NB4 (cell line): ENCODE measurements at regions not wholly inside any gene's neighbourhood (a gene's known extent, or its start where the extent isn't known, plus 50 kb on each side); places are given as distances from the start of the nearest gene placed in this dataset.

Experiments
- MYC ChIP-seq: IDR thresholded peaks from 2 replicates; pipeline ENCODE4 v1.6.1; 2011; ENCODE audit warnings: low read depth, low read length
- POLR2A ChIP-seq: IDR thresholded peaks from 2 replicates; pipeline ENCODE4 v1.6.1; 2011; ENCODE audit warnings: mild to moderate bottlenecking; ENCODE audit not compliant: insufficient read length; ENCODE audit errors: extremely low read depth
- TF ChIP-seq, protein P1 (sequence below): IDR thresholded peaks from one replicate; pipeline ENCODE4 v1.5.1; 2012; ENCODE audit warnings: low read depth, low read length
- TF ChIP-seq, protein P2 (sequence below): IDR thresholded peaks from 2 replicates; pipeline ENCODE4 v1.6.1; 2011; ENCODE audit warnings: low read depth, low read length

DNA sequence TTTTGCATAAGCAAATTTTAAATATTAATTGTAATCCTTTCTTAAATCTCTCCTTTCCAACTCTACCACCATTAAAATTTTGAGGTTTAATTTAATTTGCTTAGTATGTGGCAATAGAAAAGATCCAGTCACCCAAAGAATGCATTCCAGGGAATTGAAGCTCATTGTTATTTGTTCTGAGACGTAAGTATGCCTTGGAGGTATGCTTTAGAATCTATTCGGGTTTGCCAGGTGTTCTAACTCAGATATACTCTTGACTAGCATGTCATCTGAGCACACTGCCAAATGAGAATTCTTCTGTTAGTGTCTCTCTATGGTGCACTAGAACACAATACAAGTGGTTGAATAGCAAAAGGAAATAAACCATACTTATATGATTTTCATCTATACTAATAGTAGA lies 813.6 kb upstream of the ADGRL2 start:
- TF ChIP-seq POLR2A (no peak), MYC (no peak)
- TF ChIP-seq, protein P1, sequence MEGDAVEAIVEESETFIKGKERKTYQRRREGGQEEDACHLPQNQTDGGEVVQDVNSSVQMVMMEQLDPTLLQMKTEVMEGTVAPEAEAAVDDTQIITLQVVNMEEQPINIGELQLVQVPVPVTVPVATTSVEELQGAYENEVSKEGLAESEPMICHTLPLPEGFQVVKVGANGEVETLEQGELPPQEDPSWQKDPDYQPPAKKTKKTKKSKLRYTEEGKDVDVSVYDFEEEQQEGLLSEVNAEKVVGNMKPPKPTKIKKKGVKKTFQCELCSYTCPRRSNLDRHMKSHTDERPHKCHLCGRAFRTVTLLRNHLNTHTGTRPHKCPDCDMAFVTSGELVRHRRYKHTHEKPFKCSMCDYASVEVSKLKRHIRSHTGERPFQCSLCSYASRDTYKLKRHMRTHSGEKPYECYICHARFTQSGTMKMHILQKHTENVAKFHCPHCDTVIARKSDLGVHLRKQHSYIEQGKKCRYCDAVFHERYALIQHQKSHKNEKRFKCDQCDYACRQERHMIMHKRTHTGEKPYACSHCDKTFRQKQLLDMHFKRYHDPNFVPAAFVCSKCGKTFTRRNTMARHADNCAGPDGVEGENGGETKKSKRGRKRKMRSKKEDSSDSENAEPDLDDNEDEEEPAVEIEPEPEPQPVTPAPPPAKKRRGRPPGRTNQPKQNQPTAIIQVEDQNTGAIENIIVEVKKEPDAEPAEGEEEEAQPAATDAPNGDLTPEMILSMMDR = no peak
- TF ChIP-seq, protein P2, sequence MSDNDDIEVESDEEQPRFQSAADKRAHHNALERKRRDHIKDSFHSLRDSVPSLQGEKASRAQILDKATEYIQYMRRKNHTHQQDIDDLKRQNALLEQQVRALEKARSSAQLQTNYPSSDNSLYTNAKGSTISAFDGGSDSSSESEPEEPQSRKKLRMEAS = no peak
